ENCODE measurements at regions not wholly inside any gene's neighbourhood (a gene's known extent, or its start where the extent isn't known, plus 50 kb on each side); places are given as distances from the start of the nearest gene placed in this dataset.

- no peak for TF ChIP-seq NFYB (IDR thresholded peaks at IDR 0.05; ENCODE audit: insufficient read depth, low read depth, low read length)
- no peak for TF ChIP-seq RCOR1 (conservative IDR thresholded peaks at IDR 0.05; ENCODE audit: low read depth, low read length)
- TF ChIP-seq, protein P1, sequence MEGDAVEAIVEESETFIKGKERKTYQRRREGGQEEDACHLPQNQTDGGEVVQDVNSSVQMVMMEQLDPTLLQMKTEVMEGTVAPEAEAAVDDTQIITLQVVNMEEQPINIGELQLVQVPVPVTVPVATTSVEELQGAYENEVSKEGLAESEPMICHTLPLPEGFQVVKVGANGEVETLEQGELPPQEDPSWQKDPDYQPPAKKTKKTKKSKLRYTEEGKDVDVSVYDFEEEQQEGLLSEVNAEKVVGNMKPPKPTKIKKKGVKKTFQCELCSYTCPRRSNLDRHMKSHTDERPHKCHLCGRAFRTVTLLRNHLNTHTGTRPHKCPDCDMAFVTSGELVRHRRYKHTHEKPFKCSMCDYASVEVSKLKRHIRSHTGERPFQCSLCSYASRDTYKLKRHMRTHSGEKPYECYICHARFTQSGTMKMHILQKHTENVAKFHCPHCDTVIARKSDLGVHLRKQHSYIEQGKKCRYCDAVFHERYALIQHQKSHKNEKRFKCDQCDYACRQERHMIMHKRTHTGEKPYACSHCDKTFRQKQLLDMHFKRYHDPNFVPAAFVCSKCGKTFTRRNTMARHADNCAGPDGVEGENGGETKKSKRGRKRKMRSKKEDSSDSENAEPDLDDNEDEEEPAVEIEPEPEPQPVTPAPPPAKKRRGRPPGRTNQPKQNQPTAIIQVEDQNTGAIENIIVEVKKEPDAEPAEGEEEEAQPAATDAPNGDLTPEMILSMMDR (IDR thresholded peaks at IDR 0.05 in 2 of 3, conservative IDR thresholded peaks at IDR 0.05 in 1 of 3; ENCODE audit: control insufficient read depth in 2 of 3, extremely low read depth in 1 of 3, insufficient read depth in 1 of 3, low read depth in 3 of 3, low read length in 3 of 3): peak; percentile 47 to 66 (median 47); a peak in 5 of 6 replicates
- TF ChIP-seq EGR1 (IDR thresholded peaks at IDR 0.05; ENCODE audit: borderline replicate concordance in 1 of 2, low read depth in 2 of 2, low read length in 2 of 2): no peak
- TF ChIP-seq POLR2AphosphoS5 (IDR thresholded peaks at IDR 0.05; ENCODE audit: low read length): no peak
- no peak for TF ChIP-seq ZNF274 (IDR thresholded peaks at IDR 0.05; ENCODE audit: insufficient read depth, insufficient read length)
- no peak for TF ChIP-seq POLR2AphosphoS2 (IDR thresholded peaks at IDR 0.05; ENCODE audit: low read depth, low read length)
These were observed 423.0 kb downstream of the DIRAS2 start for GRCh38 chr9:90219548-90220118.
